Adrenal gland (tissue), 9 donors: ENCODE measurements at regions not wholly inside any gene's neighbourhood (a gene's known extent, or its start where the extent isn't known, plus 50 kb on each side); places are given as distances from the start of the nearest gene placed in this dataset.

Experiments used
- DNase-seq, 7 donors: peaks; one replicate each; pipeline ENCODE4 v3.0.0-alpha.2; 2019 to 2020
- H3K27ac ChIP-seq, 5 donors: fragments of 200-600 bp; sonication (generic) in 4 of 5; 1 replicate in 3 of 5; 2 replicates in 2 of 5; pipeline versions ENCODE4 v1.5.1 to v1.8.0; 2016 to 2020; ENCODE audit warnings: mild to moderate bottlenecking in 1 of 5
- H3K27me3 ChIP-seq: fragments of 200-600 bp; 2 replicates; pipeline ENCODE4 v1.8.0; 2021
- H3K36me3 ChIP-seq, 2 donors: fragments of 200-600 bp; replicated peaks in 1 of 2; 1 replicate in 1 of 2; 2 replicates in 1 of 2; pipeline versions ENCODE4 v1.5.1 to v1.8.0; 2018 to 2022
- H3K4me1 ChIP-seq, 2 donors: fragments of 200-600 bp; replicated peaks in 1 of 2; 1 replicate in 1 of 2; 2 replicates in 1 of 2; pipeline versions ENCODE4 v1.5.1 to v1.8.0; 2018 to 2021
- H3K4me3 ChIP-seq, 4 donors: fragments of 200-600 bp; sonication (generic) in 3 of 4; one replicate each; pipeline ENCODE4 v1.5.1; 2016 to 2018
- H3K9me3 ChIP-seq, 3 donors: fragments of 200-600 bp; sonication (generic) in 1 of 3; replicated peaks in 1 of 3; 1 replicate in 2 of 3; 2 replicates in 1 of 3; pipeline versions ENCODE4 v1.5.1 to v1.8.0; 2016 to 2021
- CTCF ChIP-seq, 6 experiments: fragments of 450-650 bp in 4 of 6; fragments of 200-600 bp in 2 of 6; sonication (generic) in 1 of 6; IDR thresholded peaks; 1 replicate in 5 of 6; 2 replicates in 1 of 6; pipeline versions ENCODE4 v1.5.1 to v1.8.0; 2016 to 2021; ENCODE audit warnings: antibody characterized with exemption in 6 of 6, mild to moderate bottlenecking in 2 of 6, moderate library complexity in 1 of 6
- POLR2A ChIP-seq, 2 donors: fragments of 450-650 bp; IDR thresholded peaks; one replicate each; pipeline ENCODE4 v1.6.1; 2017; ENCODE audit warnings: antibody characterized with exemption in 2 of 2, mild to moderate bottlenecking in 2 of 2, moderate library complexity in 1 of 2
- WGBS, 4 donors: extraction: QIAGEN DNeasy Blood & Tissue Kit in 2 of 4; methylation state at CpG; one replicate each; pipeline versions ENCODE4 v1.1.5 to v1.1.7; 2013 to 2017; 5-methylcytosine and 5-hydroxymethylcytosine counted together
- intact Hi-C, 2 donors: fragments of 100-400 bp; cut with DNase I; formaldehyde crosslinking; loops; one replicate each; pipeline versions ENCODE4 v1.14.1 to v1.15.0; 2022 to 2023
- donor health status: healthy with polysubstance abuse.
- donor health status: Bipolar disorder and iron deficiency.
- donor health status: DM: yes; HTN: yes; CAD: no.
- donor health status: DM: no; HTN: no; CAD: no.
- donor health status: DM: no; HTN: no; CAD: no.

- 76 to 77% (median 77%) methylated on average over 3 of the region's 3 CpGs for WGBS, 4 donors
- Histone ChIP-seq H3K27ac (no peak overlapping the region), H3K9me3 (no peaks in the 10 kb centered on the region), H3K27me3 (no peaks in the 10 kb centered on the region), H3K4me1 (no peaks in the 10 kb centered on the region), H3K36me3 (no peaks in the 10 kb centered on the region), H3K4me3 (no peak overlapping the region)
- TF ChIP-seq CTCF (IDR thresholded peaks at IDR 0.05) = no peak
- TF ChIP-seq POLR2A (IDR thresholded peaks at IDR 0.05) = no peak
- no peak for DNase-seq
- intact Hi-C loops = no loop called here
Measured at GRCh38 chr18:42392926-42393325, 437.9 kb downstream of the PIK3C3 start.

GRCh38 chr18:42394238-42394637 lies 439.2 kb downstream of the PIK3C3 start:
- no peak overlapping the region for H3K4me3 ChIP-seq
- intact Hi-C loops = no loop called here

GRCh38 chr18:42401131-42401673 lies 446.2 kb downstream of the PIK3C3 start:
- H3K36me3 ChIP-seq = no peaks in the 10 kb centered on the region
- no peaks in the 10 kb centered on the region for H3K27me3 ChIP-seq
- H3K27ac ChIP-seq = no peak overlapping the region
- peaks cover 0 to 6% of the 10 kb centered on the region in 2 donors for H3K4me1 ChIP-seq
- TF ChIP-seq CTCF (IDR thresholded peaks at IDR 0.05) = no peak
- no peak for TF ChIP-seq POLR2A (IDR thresholded peaks at IDR 0.05)
- no peak overlapping the region for H3K4me3 ChIP-seq
- no peak for DNase-seq
- 68 to 81% (median 79%) methylated on average over 4 of the region's 4 CpGs for WGBS, 4 donors
- H3K9me3 ChIP-seq = no peaks in the 10 kb centered on the region
- intact Hi-C loops = no loop called here

More at GRCh38 chr18:42394238-42394637, 439.2 kb downstream of the PIK3C3 start:
- no peak for DNase-seq
- no peaks in the 10 kb centered on the region for H3K27me3 ChIP-seq
- no peak overlapping the region for H3K27ac ChIP-seq
- H3K4me1 ChIP-seq = no peaks in the 10 kb centered on the region
- H3K36me3 ChIP-seq = no peaks in the 10 kb centered on the region
- no peaks in the 10 kb centered on the region for H3K9me3 ChIP-seq
- no peak for TF ChIP-seq POLR2A (IDR thresholded peaks at IDR 0.05)
- no peak for TF ChIP-seq CTCF (IDR thresholded peaks at IDR 0.05)

GRCh38 chr18:42404151-42404550 lies 449.1 kb downstream of the PIK3C3 start:
- no peaks in the 10 kb centered on the region for H3K27me3 ChIP-seq
- TF ChIP-seq POLR2A (IDR thresholded peaks at IDR 0.05) (no peak), CTCF (IDR thresholded peaks at IDR 0.05) (no peak)
- H3K4me1 ChIP-seq = peaks cover 0 to 6% of the 10 kb centered on the region in 2 donors
- 29 to 53% (median 44%) methylated on average over 2 of the region's 2 CpGs for WGBS, 4 donors
- DNase-seq = no peak
- no peaks in the 10 kb centered on the region for H3K36me3 ChIP-seq
- no peak overlapping the region for H3K4me3 ChIP-seq
- no peaks in the 10 kb centered on the region for H3K9me3 ChIP-seq
- intact Hi-C loops = no loop called here
- no peak overlapping the region for H3K27ac ChIP-seq
